CD14-positive monocyte (primary cell): ENCODE measurements at regions not wholly inside any gene's neighbourhood (a gene's known extent, or its start where the extent isn't known, plus 50 kb on each side); places are given as distances from the start of the nearest gene placed in this dataset.

Experiments used
- DNase-seq, 3 donors: peaks; one replicate each; pipeline ENCODE4 v3.0.0-alpha.2; 2011 to 2022
- H2AFZ ChIP-seq: 2 replicates; pipeline ENCODE4 v1.6.0; 2012; ENCODE audit warnings: mild to moderate bottlenecking, low read depth, low read length, inconsistent platforms; ENCODE audit not compliant: insufficient read depth, poor library complexity, severe bottlenecking
- H3K27ac ChIP-seq, 2 donors: 1 replicate in 1 of 2; 2 replicates in 1 of 2; pipeline ENCODE4 v1.5.1; 2012 to 2013; ENCODE audit warnings: low read length in 2 of 2, control low read depth in 1 of 2, inconsistent platforms in 1 of 2, low read depth in 1 of 2, mild to moderate bottlenecking in 1 of 2
- H3K27me3 ChIP-seq, 2 donors: one replicate each; pipeline versions ENCODE4 v1.6.0 to v1.6.1; 2011 to 2013; ENCODE audit warnings: low read length in 2 of 2; ENCODE audit not compliant: control insufficient read depth in 2 of 2, insufficient read depth in 2 of 2
- H3K36me3 ChIP-seq, 2 donors: replicated peaks in 1 of 2; 1 replicate in 1 of 2; 2 replicates in 1 of 2; pipeline versions ENCODE4 v1.5.1 to v1.6.1; 2012 to 2013; ENCODE audit warnings: low read length in 2 of 2, control low read depth in 1 of 2, inconsistent platforms in 1 of 2, mild to moderate bottlenecking in 1 of 2; ENCODE audit not compliant: insufficient read depth in 2 of 2, control insufficient read depth in 1 of 2
- H3K4me1 ChIP-seq, 2 donors: 1 replicate in 1 of 2; 2 replicates in 1 of 2; pipeline versions ENCODE4 v1.5.1 to v1.6.1; 2012 to 2013; ENCODE audit warnings: low read length in 2 of 2, control low read depth in 1 of 2, inconsistent platforms in 1 of 2, mild to moderate bottlenecking in 1 of 2, moderate library complexity in 1 of 2; ENCODE audit not compliant: insufficient read depth in 2 of 2, control insufficient read depth in 1 of 2
- H3K4me2 ChIP-seq: replicated peaks from 2 replicates; pipeline ENCODE3; 2012; ENCODE audit warnings: low read length, moderate library complexity, mild to moderate bottlenecking; ENCODE audit not compliant: poor library complexity, severe bottlenecking; ENCODE audit errors: extremely low read depth
- H3K4me3 ChIP-seq, 3 experiments: fragments of 200-600 bp in 1 of 3; sonication (generic) in 1 of 3; replicated peaks in 1 of 3; 1 replicate in 2 of 3; 2 replicates in 1 of 3; pipeline ENCODE4 v1.5.1; 2011 to 2013; ENCODE audit warnings: low read length in 3 of 3, mild to moderate bottlenecking in 3 of 3, control low read depth in 2 of 3, low read depth in 2 of 3, inconsistent platforms in 1 of 3, moderate library complexity in 1 of 3
- H3K79me2 ChIP-seq: 2 replicates; pipeline ENCODE4 v1.6.0; 2012; ENCODE audit warnings: mild to moderate bottlenecking, control low read depth, inconsistent platforms, low read length, moderate library complexity; ENCODE audit not compliant: insufficient read depth
- H3K9ac ChIP-seq: 2 replicates; pipeline ENCODE4 v1.6.0; 2017; ENCODE audit warnings: low read length, mild to moderate bottlenecking; ENCODE audit not compliant: insufficient read depth, poor library complexity, severe bottlenecking
- H3K9me3 ChIP-seq, 2 donors: replicated peaks in 1 of 2; 1 replicate in 1 of 2; 2 replicates in 1 of 2; pipeline versions ENCODE4 v1.5.1 to v1.6.1; 2012 to 2013; ENCODE audit warnings: low read length in 2 of 2, control low read depth in 1 of 2; ENCODE audit not compliant: control insufficient read depth in 1 of 2, insufficient read depth in 1 of 2
- H4K20me1 ChIP-seq: 2 replicates; pipeline ENCODE4 v1.6.0; 2012; ENCODE audit warnings: mild to moderate bottlenecking, low read length, control low read depth, moderate library complexity; ENCODE audit not compliant: insufficient read depth
- H3K27ac Mint-ChIP-seq, 7 donors: one replicate each; pipeline ENCODE4 v1.8.0; 2020; ENCODE audit warnings: mild to moderate bottlenecking in 7 of 7, mixed read lengths in 7 of 7, moderate library complexity in 6 of 7, inconsistent platforms in 2 of 7
- H3K27me3 Mint-ChIP-seq, 3 donors: one replicate each; pipeline ENCODE4 v1.8.0; 2021 to 2022; ENCODE audit warnings: low read depth in 3 of 3, mild to moderate bottlenecking in 3 of 3, mixed read lengths in 3 of 3, moderate library complexity in 3 of 3, inconsistent platforms in 1 of 3
- H3K36me3 Mint-ChIP-seq, 2 donors: one replicate each; pipeline ENCODE4 v1.8.0; 2020; ENCODE audit warnings: mixed read lengths in 2 of 2, inconsistent platforms in 1 of 2, mild to moderate bottlenecking in 1 of 2
- H3K4me1 Mint-ChIP-seq: one replicate; pipeline ENCODE4 v1.8.0; 2020; ENCODE audit warnings: mild to moderate bottlenecking, mixed read lengths
- H3K4me3 Mint-ChIP-seq, 2 donors: one replicate each; pipeline ENCODE4 v1.8.0; 2020; ENCODE audit warnings: mild to moderate bottlenecking in 2 of 2, mixed read lengths in 2 of 2, moderate library complexity in 1 of 2
- H3K9me3 Mint-ChIP-seq, 7 donors: one replicate each; pipeline ENCODE4 v1.8.0; 2020 to 2022; ENCODE audit warnings: mixed read lengths in 7 of 7, mild to moderate bottlenecking in 6 of 7, moderate library complexity in 6 of 7, inconsistent platforms in 2 of 7
- CTCF ChIP-seq: fragments of 200-600 bp; IDR thresholded peaks from one replicate; pipeline ENCODE4 v1.8.0; 2022; ENCODE audit warnings: antibody characterized with exemption, mild to moderate bottlenecking
- WGBS: methylation state at CpG from one replicate; pipeline ENCODE4 v1.1.5; 2013; ENCODE audit warnings: missing lambda C conversion rate; ENCODE audit not compliant: insufficient coverage; 5-methylcytosine and 5-hydroxymethylcytosine counted together
- intact Hi-C, 2 donors: fragments of 100-400 bp; cut with micrococcal nuclease; formaldehyde crosslinking; loops; one replicate each; pipeline versions ENCODE4 v1.15.0 to v1.15.1; 2023

GRCh38 chr20:60803335-60804055 lies 448.6 kb upstream of the CDH4 start:
- Mint-ChIP-seq H3K4me1 (no peaks in the 10 kb centered on the region), H3K27me3 (peaks cover 1 to 3% (median 2%) of the 10 kb centered on the region in 3 donors), H3K36me3 (no peaks in the 10 kb centered on the region), H3K4me3 (no peak overlapping the region), H3K27ac (no peak overlapping the region), H3K9me3 (peaks cover 1 to 13% (median 4%) of the 10 kb centered on the region in 7 donors)
- H3K36me3 ChIP-seq, result no peaks in the 10 kb centered on the region
- no peaks in the 10 kb centered on the region for H3K27me3 ChIP-seq
- no peaks in the 10 kb centered on the region for H3K79me2 ChIP-seq
- no peak overlapping the region for H2AFZ ChIP-seq
- no peak overlapping the region for H3K4me2 ChIP-seq
- no peak for DNase-seq
- no peak for TF ChIP-seq CTCF
- H3K27ac ChIP-seq, result no peak overlapping the region
- H3K9me3 ChIP-seq, result peaks cover 0 to 11% of the 10 kb centered on the region in 2 donors
- no peak overlapping the region for H3K9ac ChIP-seq
- H3K4me3 ChIP-seq, result no peak overlapping the region
- intact Hi-C loops, result no loop called here
- no peaks in the 10 kb centered on the region for H3K4me1 ChIP-seq
- H4K20me1 ChIP-seq, result no peaks in the 10 kb centered on the region
- 100% methylated on average over 5 of the region's 7 CpGs for WGBS

GRCh38 chr20:60804240-60804917 lies 447.7 kb upstream of the CDH4 start:
- TF ChIP-seq CTCF, result no peak
- Mint-ChIP-seq H3K9me3 (peaks cover 1 to 10% (median 5%) of the 10 kb centered on the region in 7 donors), H3K4me1 (no peaks in the 10 kb centered on the region), H3K27ac (no peak overlapping the region), H3K4me3 (no peak overlapping the region), H3K36me3 (no peaks in the 10 kb centered on the region), H3K27me3 (peaks cover 1 to 3% (median 2%) of the 10 kb centered on the region in 3 donors)
- H3K4me2 ChIP-seq, result no peak overlapping the region
- intact Hi-C loops, result no loop called here
- H3K27ac ChIP-seq, result no peak overlapping the region
- no peaks in the 10 kb centered on the region for H3K79me2 ChIP-seq
- peaks cover 0 to 17% of the 10 kb centered on the region in 2 donors for H3K9me3 ChIP-seq
- no peaks in the 10 kb centered on the region for H3K27me3 ChIP-seq
- DNase-seq, result no peak
- 72% methylated on average over 2 of the region's 4 CpGs for WGBS
- H3K36me3 ChIP-seq, result no peaks in the 10 kb centered on the region
- no peaks in the 10 kb centered on the region for H4K20me1 ChIP-seq
- no peak overlapping the region for H3K9ac ChIP-seq
- H3K4me1 ChIP-seq, result no peaks in the 10 kb centered on the region
- no peak overlapping the region for H2AFZ ChIP-seq
- no peak overlapping the region for H3K4me3 ChIP-seq
